ENCODE measurements at regions not wholly inside any gene's neighbourhood (a gene's known extent, or its start where the extent isn't known, plus 50 kb on each side); places are given as distances from the start of the nearest gene placed in this dataset.

DNA sequence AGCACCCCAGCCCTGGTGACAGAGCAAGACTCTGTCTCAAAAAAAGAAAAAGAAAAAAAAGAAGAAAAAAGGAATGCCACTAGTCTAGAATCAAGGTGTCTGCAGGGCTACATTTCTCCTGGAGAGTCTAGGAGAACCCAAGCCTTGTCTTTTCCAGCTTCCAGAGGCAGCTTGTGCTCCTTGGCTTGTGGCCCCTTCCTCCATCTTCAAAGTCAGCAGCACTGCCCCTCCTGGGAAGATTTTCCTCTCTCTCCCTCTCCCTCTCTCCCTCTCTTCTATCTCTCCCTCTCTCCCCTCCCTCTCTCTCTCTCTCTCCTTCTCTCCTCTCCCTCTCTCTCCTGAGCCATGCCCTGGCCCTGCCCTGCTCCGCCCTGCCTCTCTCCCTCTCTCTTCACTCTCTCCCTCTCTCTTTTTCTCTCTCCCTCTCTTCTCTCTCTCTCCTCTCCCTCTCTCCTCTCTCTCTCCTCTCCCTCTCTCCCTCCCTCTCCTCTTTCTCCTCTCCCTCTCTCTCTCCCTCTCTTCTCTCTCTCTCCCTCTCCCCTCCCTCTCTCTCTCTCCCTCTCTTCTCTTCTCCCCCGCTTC is 97.7 kb upstream of the FGF3 start:
- TF ChIP-seq, protein P1, sequence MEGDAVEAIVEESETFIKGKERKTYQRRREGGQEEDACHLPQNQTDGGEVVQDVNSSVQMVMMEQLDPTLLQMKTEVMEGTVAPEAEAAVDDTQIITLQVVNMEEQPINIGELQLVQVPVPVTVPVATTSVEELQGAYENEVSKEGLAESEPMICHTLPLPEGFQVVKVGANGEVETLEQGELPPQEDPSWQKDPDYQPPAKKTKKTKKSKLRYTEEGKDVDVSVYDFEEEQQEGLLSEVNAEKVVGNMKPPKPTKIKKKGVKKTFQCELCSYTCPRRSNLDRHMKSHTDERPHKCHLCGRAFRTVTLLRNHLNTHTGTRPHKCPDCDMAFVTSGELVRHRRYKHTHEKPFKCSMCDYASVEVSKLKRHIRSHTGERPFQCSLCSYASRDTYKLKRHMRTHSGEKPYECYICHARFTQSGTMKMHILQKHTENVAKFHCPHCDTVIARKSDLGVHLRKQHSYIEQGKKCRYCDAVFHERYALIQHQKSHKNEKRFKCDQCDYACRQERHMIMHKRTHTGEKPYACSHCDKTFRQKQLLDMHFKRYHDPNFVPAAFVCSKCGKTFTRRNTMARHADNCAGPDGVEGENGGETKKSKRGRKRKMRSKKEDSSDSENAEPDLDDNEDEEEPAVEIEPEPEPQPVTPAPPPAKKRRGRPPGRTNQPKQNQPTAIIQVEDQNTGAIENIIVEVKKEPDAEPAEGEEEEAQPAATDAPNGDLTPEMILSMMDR (conservative IDR thresholded peaks at IDR 0.05 in 1 of 2, IDR thresholded peaks at IDR 0.05 in 1 of 2; ENCODE audit: low read depth in 1 of 2, low read length in 2 of 2), result no peak
- TF ChIP-seq EZH2 (IDR thresholded peaks at IDR 0.05; ENCODE audit: low read length, missing control alignments), result no peak

Measured in fibroblast of lung (primary cell).